Prostate gland (tissue), 2 donors: ENCODE measurements at regions not wholly inside any gene's neighbourhood (a gene's known extent, or its start where the extent isn't known, plus 50 kb on each side); places are given as distances from the start of the nearest gene placed in this dataset.

Experiments used
- DNase-seq: peaks from one replicate; pipeline ENCODE4 v3.0.0-alpha.2; 2019; ENCODE audit warnings: low spot score
- H3K27ac ChIP-seq, 2 donors: fragments of 200-600 bp; sonication (generic); 2 replicates each; pipeline ENCODE4 v1.5.1; 2017 to 2019
- H3K27me3 ChIP-seq: fragments of 200-600 bp; sonication (generic); replicated peaks from 2 replicates; pipeline ENCODE4 v1.5.1; 2019; ENCODE audit not compliant: insufficient read depth
- H3K36me3 ChIP-seq, 2 donors: fragments of 200-600 bp; sonication (generic); 1 replicate in 1 of 2; 2 replicates in 1 of 2; pipeline versions ENCODE4 v1.5.1 to v1.8.1; 2017 to 2019
- H3K4me1 ChIP-seq: fragments of 200-600 bp; sonication (generic); replicated peaks from 2 replicates; pipeline ENCODE4 v1.5.1; 2019
- H3K4me3 ChIP-seq, 2 donors: fragments of 200-600 bp; sonication (generic); 2 replicates each; pipeline ENCODE4 v1.5.1; 2017 to 2019
- H3K9me3 ChIP-seq: fragments of 200-600 bp; sonication (generic); 2 replicates; pipeline ENCODE4 v1.5.1; 2017
- CTCF ChIP-seq, 4 experiments: fragments of 200-600 bp in 2 of 4; fragments of 450-650 bp in 2 of 4; sonication (generic) in 2 of 4; IDR thresholded peaks; 1 replicate in 3 of 4; 2 replicates in 1 of 4; pipeline ENCODE4 v1.5.1; 2016 to 2019; ENCODE audit warnings: antibody characterized with exemption in 4 of 4, mild to moderate bottlenecking in 2 of 4, moderate library complexity in 2 of 4
- POLR2A ChIP-seq: fragments of 450-650 bp; IDR thresholded peaks from one replicate; pipeline ENCODE4 v1.6.1; 2016; ENCODE audit warnings: antibody characterized with exemption, mild to moderate bottlenecking
- POLR2AphosphoS5 ChIP-seq: sonication (generic); formaldehyde crosslinking; IDR thresholded peaks from one replicate; pipeline ENCODE4 v1.6.1; 2017; ENCODE audit warnings: antibody characterized with exemption
- whole genome bisulfite sequencing: methylation state at CpG from one replicate; pipeline ENCODE4 v1.1.5; 2018; 5-methylcytosine and 5-hydroxymethylcytosine counted together
- intact Hi-C: fragments of 100-400 bp; cut with DNase I; formaldehyde crosslinking; loops from one replicate; pipeline ENCODE4 v1.14.2; 2022

GRCh38 chr11:97955595-97955994, 1065.2 kb upstream of the CNTN5 start:
- no peak overlapping the region for H3K27ac ChIP-seq
- no peaks in the 10 kb centered on the region for H3K4me1 ChIP-seq
- intact Hi-C loops = no loop called here
- H3K36me3 ChIP-seq = no peaks in the 10 kb centered on the region
- TF ChIP-seq POLR2AphosphoS5 = no peak
- no peak for TF ChIP-seq POLR2A
- no peak for TF ChIP-seq CTCF (IDR thresholded peaks at IDR 0.05)
- no peaks in the 10 kb centered on the region for H3K27me3 ChIP-seq
- no peak overlapping the region for H3K4me3 ChIP-seq
- DNase-seq = no peak
- no peaks in the 10 kb centered on the region for H3K9me3 ChIP-seq
- WGBS = 78% methylated on average over 2 of the region's 2 CpGs

GRCh38 chr11:97956904-97957303, 1063.8 kb upstream of the CNTN5 start:
- no peak overlapping the region for H3K27ac ChIP-seq
- no peaks in the 10 kb centered on the region for H3K36me3 ChIP-seq
- 45% methylated on average over 2 of the region's 2 CpGs for WGBS
- no peak for DNase-seq
- H3K27me3 ChIP-seq = no peaks in the 10 kb centered on the region
- no peak overlapping the region for H3K4me3 ChIP-seq
- TF ChIP-seq POLR2AphosphoS5 = no peak
- no peak for TF ChIP-seq POLR2A
- TF ChIP-seq CTCF (IDR thresholded peaks at IDR 0.05) = no peak
- H3K4me1 ChIP-seq = no peaks in the 10 kb centered on the region
- H3K9me3 ChIP-seq = no peaks in the 10 kb centered on the region
- intact Hi-C loops = no loop called here

GRCh38 chr11:97961431-97961830, 1059.3 kb upstream of the CNTN5 start:
- Histone ChIP-seq H3K4me3 (no peak overlapping the region), H3K27me3 (no peaks in the 10 kb centered on the region), H3K9me3 (no peaks in the 10 kb centered on the region), H3K4me1 (no peaks in the 10 kb centered on the region), H3K36me3 (no peaks in the 10 kb centered on the region), H3K27ac (no peak overlapping the region)
- intact Hi-C loops = no loop called here
- no peak for DNase-seq
- TF ChIP-seq CTCF (IDR thresholded peaks at IDR 0.05) = no peak
- TF ChIP-seq POLR2AphosphoS5 = no peak
- no peak for TF ChIP-seq POLR2A
- 77% methylated on average over 4 of the region's 4 CpGs for WGBS

- H3K4me1 ChIP-seq = no peaks in the 10 kb centered on the region
- H3K9me3 ChIP-seq = no peaks in the 10 kb centered on the region
- no peaks in the 10 kb centered on the region for H3K36me3 ChIP-seq
- no peak overlapping the region for H3K27ac ChIP-seq
- 0% methylated on average over 1 of the region's 1 CpG for WGBS
- TF ChIP-seq POLR2AphosphoS5 (no peak), POLR2A (no peak), CTCF (IDR thresholded peaks at IDR 0.05) (no peak)
- intact Hi-C loops = no loop called here
- no peak overlapping the region for H3K4me3 ChIP-seq
- H3K27me3 ChIP-seq = no peaks in the 10 kb centered on the region
- no peak for DNase-seq
Observed at GRCh38 chr11:97962758-97963157, 1058.0 kb upstream of the CNTN5 start.

- no peaks in the 10 kb centered on the region for H3K9me3 ChIP-seq
- 77% methylated on average over 8 of the region's 8 CpGs for WGBS
- H3K4me3 ChIP-seq = no peak overlapping the region
- no peak overlapping the region for H3K27ac ChIP-seq
- DNase-seq = no peak
- no peak for TF ChIP-seq POLR2AphosphoS5
- TF ChIP-seq POLR2A = no peak
- no peak for TF ChIP-seq CTCF (IDR thresholded peaks at IDR 0.05)
- H3K27me3 ChIP-seq = no peaks in the 10 kb centered on the region
- no peaks in the 10 kb centered on the region for H3K36me3 ChIP-seq
- intact Hi-C loops = no loop called here
- no peaks in the 10 kb centered on the region for H3K4me1 ChIP-seq
Observed at GRCh38 chr11:97963528-97964331, 1057.0 kb upstream of the CNTN5 start.
